ENCODE measurements at regions not wholly inside any gene's neighbourhood (a gene's known extent, or its start where the extent isn't known, plus 50 kb on each side); places are given as distances from the start of the nearest gene placed in this dataset.

DNA sequence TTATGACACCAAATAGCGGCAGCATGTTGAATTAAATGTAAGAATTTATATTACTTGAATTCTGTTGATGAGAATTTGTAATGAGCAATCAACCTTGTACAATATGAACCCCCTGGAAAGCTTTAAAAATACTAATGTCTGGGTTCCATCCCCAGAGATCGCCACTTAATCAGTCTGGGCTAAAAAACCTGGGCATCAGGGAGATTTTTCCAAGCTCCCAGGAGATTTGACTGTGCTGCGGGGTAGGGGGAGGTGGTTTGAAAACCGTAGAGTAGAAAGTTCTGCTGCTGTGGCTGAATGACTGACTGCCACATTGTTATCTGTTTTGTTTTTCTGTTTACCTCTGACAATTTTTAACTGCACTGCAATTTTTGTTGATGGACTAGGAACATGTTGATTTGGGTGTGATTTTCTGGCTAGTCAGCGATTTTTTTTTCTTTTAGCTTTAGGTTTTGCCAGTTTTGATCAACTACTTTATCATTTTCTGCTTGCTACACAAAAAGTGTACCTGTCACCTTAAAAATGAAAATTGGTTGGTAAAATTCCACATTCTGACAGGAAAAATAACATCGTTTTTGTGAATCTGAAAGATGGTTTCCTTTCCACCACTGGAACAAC lies 79.3 kb downstream of the PCTP start:
- no peak for DNase-seq (ENCODE audit: low spot score)

DNA sequence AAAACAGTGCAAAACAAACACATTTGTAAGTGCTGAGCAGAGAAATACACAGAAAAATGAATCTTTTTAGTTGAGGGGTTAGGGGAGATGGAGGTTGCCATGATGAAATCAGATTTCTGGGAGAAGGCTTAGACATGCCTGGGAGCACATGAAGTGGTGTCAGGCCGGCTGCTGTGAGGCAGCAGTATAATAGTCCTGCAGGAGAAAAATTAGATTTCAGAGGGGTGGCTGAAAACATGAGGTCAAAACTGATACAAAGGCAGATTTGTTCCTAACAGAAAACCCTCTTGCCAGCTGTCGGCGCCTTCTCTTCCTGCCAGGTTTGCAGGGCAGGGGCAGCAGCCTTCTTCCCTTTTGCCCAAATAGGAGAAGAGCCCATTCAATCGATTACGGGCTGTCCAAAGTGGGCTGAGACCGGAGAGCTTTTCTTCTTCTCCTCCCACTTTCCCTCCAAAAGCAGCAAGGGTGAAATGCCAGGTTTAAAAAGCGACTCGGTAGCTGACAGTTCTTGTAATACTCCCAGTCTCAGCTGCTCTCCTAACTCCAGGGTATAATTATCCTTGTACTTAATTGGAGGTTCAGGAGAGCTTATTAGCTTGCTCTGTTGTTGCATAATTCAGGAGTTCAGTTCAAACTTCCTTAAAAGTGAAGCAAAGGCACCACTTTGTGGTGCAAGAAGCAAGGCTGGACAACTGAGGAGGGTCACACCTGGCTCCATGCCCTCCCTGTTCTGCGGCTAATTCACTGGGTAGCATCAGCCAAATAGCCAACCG lies 80.0 kb downstream of the PCTP start:
- DNase-seq (ENCODE audit: low spot score): no peak

DNA sequence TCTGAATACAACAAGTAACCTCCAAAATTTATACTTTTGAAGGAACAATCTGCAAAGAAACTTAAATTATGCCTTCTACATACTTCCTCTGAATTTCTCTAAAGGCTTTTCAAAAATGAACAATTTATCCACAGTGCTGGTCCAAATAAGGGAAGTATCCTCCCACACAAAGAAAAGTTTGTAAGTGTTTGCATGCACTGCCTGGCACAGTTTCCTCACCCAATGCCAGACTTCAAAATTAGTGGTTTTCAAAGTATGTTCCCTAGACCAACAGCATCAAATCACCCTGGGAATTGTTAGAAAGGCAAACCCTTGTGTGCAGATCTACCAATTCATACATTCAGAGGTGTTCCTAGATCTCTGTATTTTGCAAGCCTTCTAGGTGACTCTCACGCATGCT lies 82.5 kb downstream of the PCTP start:
- DNase-seq (ENCODE audit: low spot score): no peak

DNA sequence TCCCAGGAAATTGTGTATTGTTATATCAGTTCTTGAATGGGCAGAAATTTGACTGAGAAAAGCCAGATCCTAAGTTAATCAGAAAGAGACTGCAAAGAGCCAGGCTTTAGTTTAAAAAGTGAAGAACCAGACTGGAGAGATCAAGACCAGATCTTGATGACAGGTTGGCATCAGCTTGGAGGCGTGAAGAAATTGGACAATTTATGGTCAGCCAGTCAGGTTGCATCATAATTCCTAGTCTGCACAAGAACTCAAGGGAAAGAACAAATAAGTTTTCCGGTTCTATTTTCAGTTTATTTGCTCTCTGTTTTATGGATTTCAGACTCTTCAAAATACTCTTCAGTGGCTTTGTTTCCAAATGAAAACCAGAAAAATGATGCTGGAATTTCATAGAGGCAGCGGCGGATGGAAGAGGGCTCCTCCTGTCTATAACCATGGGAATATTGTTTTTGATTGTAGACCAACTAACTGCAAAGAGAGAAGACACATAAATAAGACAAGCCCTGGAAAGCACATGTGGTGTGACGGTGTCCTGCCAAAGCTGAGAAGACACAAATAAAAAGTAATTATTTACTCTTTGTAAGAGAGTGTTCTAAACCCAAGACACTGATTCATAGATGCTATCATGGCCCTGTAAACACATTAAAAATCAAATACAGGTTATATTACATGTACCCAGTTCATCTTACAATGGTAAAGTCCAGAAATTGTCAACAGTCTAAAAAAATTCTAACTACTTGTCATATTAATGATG lies 91.7 kb downstream of the PCTP start:
- DNase-seq (ENCODE audit: low spot score): no peak

DNA sequence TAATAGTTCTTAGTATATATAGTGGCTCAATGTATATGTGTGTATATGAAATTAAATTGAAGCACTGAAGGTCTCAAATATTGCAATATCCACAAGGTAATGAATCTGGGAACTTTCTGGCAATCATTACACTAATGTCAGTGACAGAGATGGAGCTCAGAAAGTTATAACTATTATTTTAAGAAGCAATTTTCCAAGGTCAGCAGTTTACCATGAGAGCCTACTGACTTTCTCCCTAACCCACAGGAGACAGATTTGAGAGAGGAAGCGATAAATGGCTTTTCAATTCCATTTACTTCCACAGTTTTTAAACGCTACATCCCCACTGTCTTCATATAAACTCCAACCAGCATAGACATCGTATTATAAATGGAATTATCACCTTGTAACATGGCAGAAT lies 92.9 kb downstream of the PCTP start:
- no peak for DNase-seq (ENCODE audit: low spot score)

DNA sequence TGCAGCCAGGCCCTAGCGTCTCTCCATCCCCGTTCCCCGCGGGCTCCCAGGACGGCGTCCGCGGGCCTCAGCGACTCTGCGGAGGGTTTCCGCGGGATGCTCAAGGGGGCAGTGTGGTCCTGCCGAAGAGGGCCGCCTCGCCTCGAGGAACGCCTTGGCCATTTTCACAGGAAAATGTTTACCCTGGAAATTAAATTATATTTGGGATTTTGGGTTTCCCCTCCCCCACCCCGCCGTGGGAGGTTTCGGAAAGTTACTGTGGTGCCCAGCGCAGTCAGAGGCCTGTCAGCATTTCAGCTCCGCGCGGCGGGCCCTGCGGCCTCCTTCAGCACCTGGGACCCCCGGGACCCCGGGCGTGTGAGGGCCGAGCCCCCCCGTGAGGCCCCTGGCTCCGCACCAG lies 94.5 kb downstream of the PCTP start:
- DNase-seq (ENCODE audit: low spot score): peak; percentile 40

DNA sequence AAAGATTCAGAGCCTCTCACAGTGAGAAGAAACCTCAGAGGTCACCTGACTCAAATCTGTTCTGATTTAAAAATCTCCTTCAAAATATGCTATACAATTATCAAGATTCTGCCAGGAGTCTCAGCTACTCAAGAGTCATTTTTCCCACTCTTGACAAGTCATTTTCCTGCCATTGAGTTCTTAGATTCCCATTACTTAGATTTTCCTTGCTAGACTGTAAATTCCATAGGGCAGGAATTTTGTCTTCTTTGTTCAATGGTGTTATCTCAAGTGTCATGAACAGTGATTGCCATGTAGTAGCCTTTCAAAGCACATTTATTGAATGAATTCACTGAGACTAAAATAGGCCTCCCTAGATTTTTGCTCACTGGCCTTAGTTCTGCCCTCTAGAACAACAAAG lies 95.9 kb downstream of the PCTP start:
- no peak for DNase-seq (ENCODE audit: low spot score)

DNA sequence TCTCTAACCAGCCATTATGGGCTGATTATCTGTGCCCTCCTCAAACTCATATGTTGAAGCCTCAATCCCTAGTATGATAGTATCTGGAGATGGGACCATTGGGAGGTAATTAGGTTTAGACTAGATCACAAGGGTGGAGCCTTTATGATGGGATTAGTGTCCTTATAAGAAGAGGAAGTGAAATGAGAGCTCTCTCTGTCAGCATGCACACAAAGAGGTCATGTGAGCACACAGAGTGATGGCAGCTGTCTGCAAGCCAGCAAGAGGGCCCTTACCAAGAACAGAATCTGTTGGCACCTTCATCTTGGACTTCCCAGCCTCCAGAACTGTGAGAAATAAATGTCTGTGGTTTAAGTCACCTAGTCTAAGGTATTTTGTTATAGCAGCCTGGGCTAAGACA lies 101.9 kb downstream of the PCTP start:
- no peak for DNase-seq (ENCODE audit: low spot score)

DNA sequence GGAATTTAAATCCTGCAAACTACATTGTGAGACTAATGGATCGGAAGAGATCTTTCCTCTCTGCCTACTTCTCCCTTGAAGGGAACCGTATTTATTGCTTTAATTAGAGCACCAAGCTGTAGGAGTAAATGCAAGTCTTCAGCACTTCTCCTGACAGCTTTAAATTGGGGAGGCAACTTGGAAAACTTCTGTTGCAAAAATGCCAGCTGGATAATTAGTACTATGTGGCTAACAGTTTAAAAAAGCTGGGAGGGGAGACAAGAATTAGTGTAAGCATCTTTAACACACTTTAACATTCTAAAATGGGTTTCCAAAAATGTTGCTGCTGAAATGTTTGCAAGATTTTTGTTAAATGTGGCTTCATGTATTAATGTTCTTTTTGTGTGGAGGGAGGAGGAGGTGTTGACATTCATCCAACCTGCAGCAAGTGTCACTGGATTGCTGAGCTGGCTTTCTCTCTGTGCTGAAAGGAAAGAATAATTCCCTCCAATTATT lies 108.5 kb downstream of the PCTP start:
- peak; percentile 6 for DNase-seq (ENCODE audit: low spot score)

DNA sequence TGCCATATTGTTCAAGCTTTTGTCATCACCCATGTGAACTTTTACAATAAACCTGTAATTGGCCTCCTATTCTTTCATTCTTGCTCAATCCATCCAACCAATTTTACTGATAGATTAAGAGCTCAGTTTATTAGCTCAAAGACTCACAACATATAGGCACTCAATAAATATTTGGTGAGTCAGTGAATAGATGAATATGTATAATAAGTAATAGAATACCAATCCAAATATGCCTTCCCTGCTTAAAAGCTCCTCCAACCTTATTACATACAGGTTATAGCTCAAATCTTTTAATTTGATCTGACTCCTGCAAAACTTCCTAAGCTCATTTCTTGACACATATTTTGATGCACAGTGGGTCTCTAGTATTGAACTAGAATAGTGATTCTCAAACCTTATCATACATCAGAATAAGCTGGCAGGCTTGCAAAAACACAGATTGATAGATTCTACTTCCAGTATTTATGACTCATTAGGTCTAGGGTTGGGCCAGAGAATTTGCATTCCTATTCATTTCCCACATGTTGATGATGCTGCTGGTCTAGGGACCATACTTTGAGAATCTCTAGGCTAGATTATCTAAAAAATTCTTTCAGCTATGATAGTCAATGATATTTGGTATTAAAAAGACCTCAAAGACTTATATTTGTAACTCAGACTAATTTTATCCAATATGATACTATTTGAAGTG lies 114.4 kb downstream of the PCTP start:
- no peak for DNase-seq (ENCODE audit: low spot score)

DNA sequence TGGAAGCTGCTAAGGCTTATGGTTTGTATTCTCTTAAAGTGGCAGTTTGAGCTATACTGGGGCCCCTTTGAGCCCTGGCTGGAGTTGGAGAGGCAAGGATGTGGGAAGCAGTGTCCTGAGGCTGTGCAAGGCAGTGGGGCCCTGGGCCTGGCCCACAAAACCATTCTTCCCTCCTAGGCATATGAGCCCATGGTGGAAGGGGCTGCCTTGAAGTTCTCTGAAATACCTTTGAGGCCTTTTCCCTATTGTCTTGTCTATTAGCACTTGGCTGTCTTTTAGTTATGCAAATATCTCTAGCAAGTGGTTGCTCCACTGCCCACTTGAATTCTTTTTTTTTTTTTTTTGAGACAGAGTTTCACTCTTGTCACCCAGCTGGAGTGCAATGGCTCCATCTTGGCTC lies 119.2 kb downstream of the PCTP start:
- no peak for DNase-seq (ENCODE audit: low spot score)

DNA sequence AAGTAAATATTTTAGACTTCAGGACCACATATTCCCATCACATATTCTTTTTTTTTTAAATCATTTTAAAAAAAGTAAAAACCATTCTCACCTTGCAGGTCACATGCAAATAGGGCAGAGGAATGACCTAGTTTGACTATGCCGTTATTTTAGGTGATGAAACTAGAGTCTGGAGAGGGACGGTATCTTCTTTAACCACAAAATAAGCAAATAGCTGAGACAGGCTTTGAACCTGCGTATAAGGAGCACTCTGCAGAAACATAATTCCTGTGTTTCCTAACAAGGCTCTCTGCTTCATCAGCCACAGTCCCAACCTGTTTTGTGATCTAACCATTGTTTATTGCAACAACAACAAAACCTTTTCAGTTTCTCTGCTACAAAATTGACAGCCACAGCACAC lies 121.5 kb downstream of the PCTP start:
- no peak for DNase-seq (ENCODE audit: low spot score)

DNA sequence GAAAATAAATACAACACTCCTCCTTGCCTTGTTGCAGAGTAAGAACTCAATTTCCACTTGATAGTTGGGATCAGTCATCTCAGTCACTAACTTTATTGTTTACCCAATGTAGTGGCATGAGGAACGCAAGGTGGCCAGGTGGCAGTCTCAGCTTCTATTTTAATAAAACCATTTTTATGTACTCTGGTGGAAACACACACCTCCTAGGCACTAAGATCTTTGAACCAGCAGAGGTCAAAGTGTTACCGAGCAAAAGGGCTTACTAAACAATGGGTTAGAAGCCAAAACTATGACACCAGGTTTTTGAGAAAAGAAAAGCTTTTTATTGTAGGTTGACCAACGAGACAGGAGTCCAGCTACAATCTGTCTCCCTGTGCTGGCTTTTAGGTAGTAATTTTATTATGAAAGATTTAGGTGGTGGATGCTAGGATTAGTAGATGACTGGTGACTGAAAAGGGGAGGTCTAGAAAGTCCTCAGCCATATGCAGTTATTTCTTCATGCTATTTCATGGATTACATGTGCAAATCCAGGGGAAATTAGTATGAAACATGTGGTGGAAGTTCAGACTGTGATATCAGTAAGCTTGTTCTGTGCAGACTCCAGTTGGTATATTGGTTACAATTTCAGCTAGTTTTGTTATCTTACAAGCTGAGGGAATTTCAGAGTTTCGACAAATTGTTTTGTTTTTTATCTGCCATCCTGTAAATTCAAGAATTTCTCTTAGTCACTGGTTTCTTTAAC lies 122.3 kb downstream of the PCTP start:
- no peak for DNase-seq (ENCODE audit: low spot score)

DNA sequence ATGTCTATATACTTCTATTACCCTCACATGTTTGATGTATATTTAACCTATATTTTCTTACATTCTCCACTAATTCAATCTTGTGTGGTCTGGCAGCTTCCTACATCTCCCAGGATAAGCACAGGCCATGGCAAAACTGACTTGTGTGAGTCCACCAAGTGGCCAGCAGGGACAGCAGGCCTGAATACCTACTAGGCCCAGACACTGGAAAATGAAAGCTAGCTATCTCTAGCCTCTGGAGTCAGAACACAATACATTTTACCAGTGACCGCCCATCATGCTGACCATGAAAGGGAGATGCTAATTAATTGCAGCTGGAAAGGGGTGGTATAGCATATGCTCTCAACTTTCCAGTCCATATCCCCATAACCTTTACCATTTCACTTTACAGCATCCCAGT lies 132.3 kb downstream of the PCTP start:
- no peak for DNase-seq (ENCODE audit: low spot score)

DNA sequence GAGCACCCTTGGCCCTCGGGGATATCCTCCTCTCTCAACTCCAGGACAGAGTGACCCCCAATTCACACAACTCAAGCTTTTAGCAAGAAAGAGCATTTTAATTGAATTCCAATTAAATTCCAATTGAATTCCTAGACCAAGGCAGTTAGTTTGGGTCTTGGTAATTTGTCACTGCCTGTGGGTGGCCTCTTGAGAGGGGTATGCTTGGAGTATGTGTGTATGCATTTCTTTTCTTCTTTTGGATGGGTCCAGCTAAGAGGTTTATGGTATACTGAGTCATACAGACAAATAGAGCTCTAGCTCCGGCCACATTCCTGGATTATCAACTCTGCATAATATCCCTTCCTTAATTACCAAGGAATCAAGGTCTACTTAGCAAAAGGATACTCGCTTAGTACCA lies 136.7 kb downstream of the PCTP start:
- no peak for DNase-seq (ENCODE audit: low spot score)

DNA sequence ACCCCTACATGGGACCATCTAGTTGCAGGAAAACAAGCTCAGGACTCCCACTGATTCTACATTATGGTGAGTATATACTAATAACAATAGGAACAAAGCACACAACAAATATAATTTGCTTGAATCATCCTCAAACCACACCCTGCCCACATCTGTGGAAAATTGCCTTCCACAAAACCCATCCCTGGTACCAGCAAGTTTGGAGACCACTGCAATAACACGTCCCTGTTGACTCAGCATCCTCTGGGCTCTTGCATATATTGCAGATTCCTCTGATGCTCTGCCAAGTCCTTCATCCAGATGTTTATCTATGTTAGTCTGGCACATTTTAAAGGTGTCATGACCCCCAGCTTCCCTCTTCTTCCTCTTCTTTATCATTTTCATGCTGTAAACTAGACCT lies 138.4 kb downstream of the PCTP start:
- DNase-seq (ENCODE audit: low spot score): no peak

DNA sequence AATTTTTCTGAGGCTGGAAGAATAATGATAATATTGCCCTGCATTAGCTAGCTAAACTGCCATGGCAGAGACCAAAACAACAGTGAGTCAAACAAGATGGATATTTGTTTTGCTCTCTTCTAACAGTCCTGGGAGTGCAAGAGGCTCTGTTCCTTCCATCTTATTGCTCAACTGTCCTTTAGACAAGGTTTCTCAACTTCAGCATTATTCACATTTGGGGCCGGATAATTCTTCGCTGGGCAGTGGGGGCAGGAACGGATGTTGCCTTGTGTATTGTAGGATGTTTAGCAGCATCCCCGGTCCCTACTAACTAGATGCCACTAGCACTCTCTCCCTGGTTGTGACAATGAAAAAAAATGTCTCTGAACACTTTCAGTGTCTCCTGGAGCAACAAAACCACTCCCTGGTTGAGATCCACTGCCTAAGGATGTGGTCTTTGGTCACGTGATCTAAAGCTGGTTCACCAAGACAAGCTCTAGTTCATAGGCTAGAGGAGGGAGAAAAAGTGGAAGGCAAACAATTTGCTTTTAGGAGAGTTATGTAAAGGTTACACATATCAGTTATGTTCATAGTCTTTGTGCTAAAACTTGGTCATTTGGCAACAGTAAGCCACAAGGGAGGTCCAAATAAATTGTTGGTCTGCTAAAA lies 144.4 kb downstream of the PCTP start:
- no peak for DNase-seq (ENCODE audit: low spot score)

DNA sequence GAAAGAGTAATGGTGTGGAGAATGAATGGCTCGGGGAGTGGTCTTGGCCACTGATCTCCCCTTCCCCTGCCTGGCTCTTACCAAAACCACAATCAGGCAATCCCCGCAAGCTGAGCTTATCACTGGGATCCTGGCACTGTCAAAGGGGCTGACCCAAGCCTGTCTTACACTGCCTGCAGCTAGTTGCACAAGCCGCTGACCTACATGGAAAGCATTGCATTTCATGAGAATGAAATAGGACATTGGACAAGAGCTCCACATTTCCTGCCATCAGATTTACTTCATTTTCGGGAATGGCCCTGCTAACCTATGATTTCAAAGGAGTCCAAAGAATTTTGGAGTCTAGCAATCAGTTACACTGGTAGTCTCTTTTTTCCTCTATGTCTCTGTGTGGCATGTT lies 146.4 kb downstream of the PCTP start:
- no peak for DNase-seq (ENCODE audit: low spot score)

DNA sequence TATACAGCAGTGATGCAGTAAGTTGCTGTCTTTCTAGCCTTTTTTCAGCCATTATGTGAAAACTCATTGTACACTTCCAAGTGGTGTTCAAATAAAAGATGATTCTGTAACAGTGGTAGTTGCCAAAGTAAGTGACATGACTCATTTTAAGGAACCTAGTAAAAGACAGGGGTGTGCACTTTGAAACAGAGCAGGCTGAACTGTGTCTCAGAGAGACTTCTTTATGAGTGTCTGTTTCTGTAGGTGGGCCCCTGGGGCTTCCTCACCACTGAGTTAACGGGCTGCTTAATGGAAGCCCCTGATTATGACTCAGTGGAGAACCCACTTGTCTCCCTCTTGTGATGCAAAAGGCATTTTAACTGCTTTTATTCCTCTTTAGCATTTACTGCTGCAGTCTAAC lies 147.3 kb downstream of the PCTP start:
- no peak for DNase-seq (ENCODE audit: low spot score)

DNA sequence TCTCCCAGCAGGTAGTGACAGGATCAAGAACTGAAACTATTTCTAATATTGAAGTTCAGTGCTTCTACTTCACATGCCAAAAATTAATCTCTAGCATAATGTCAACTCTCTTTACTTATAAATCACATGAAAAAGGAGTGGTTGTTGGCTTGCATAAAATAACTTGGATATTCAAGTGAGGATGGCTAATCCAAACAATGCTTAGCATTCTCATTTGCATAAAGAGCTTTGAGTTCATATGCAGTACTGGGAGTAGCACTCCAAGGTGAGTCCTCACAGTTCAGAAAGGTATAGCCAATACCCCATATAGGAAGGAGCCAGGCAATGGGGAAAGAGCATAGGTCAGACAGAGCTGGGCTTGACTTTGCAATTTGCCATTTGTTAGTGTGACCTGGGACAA lies 149.3 kb downstream of the PCTP start:
- no peak for DNase-seq (ENCODE audit: low spot score)

DNA sequence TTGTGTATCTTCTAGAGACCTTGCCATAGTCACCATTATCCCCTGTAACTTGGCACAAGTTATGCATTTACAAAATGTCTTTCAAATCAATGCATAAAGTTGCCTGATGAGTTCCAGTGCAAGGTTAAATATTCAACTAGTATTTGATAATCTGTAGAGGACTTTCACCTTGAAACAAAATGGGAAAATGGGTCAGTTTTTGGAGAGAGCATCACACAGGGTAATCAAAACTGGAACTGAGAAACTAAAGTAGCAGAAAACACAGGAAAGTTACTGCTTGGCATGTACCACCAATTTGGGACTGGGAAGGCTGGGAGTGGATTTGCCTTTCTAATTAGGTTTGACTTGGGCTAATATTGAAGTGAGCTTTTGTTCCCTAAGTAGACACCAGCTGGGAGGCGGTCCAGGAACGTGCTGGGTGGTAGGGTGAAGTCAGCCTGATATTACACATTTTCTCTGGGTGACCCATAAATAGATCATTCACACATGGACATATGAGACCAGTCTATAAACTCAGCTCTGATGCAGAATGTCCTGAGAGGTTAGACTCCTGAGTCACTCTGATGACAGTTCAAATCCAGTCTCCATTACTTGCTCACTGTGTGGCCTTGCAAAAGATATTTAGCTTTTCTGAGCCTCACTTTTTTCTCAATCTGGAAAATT lies 152.3 kb downstream of the PCTP start:
- DNase-seq (ENCODE audit: low spot score): no peak

Data from Ammon's horn (tissue), 1 donor.